SK-N-MC (cell line): ENCODE measurements at regions not wholly inside any gene's neighbourhood (a gene's known extent, or its start where the extent isn't known, plus 50 kb on each side); places are given as distances from the start of the nearest gene placed in this dataset.

Source experiments
- EZH2 ChIP-seq: fragments of 200-600 bp; sonication (generic); IDR thresholded peaks from one replicate; pipeline ENCODE4 v1.6.1; 2017; ENCODE audit warnings: antibody characterized with exemption
- FOXP2 ChIP-seq: optimal IDR thresholded peaks from 2 replicates; pipeline ENCODE3; 2011; ENCODE audit warnings: mild to moderate bottlenecking, moderate library complexity; ENCODE audit not compliant: insufficient read depth; ENCODE audit errors: extremely low read length, control extremely low read depth
- POLR2AphosphoS5 ChIP-seq: IDR thresholded peaks from 2 replicates; pipeline ENCODE4 v1.6.1; 2012; ENCODE audit warnings: mild to moderate bottlenecking, low read depth, low read length, borderline replicate concordance

DNA sequence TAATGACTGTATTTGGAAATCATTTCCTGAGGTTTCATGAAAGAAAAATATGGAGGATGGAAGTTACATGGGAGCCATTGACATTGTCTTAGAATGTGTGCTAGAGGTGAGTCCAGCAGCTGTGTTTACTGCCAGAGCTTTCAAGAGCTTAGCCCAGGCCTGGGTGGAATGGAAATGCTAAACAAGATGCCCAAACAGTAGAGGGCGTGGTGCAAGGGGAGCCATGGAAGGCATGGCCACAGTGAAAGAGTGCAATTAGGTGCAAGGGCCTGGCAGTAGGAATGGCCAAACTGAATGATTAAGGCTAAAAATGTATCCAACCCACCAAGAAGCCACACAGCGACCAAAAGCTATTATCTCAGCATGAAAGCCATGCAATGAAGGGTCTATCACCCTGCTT is 257.7 kb upstream of the NR2F2 start:
- no peak for TF ChIP-seq POLR2AphosphoS5
- TF ChIP-seq EZH2: no peak
- no peak for TF ChIP-seq FOXP2
